NOMO-1 (cell line): ENCODE measurements at regions not wholly inside any gene's neighbourhood (a gene's known extent, or its start where the extent isn't known, plus 50 kb on each side); places are given as distances from the start of the nearest gene placed in this dataset.
"Not testable (repeated sequence)": the region's sequence is repeated elsewhere in the genome, so short reads cannot be mapped to it uniquely, and the experiment has no call there.

Source experiments
- DNase-seq, 2 experiments: peaks; one replicate each; lab custom pipeline; 2025; ENCODE audit not compliant: unreplicated experiment in 2 of 2; lab: John Stamatoyannopoulos, UW

- DNase-seq = peak; percentile 33 to 89
Observed at GRCh38 chr13:54004026-54004699, 975.5 kb downstream of the OLFM4 start.

GRCh38 chr13:54016542-54016941 lies 987.9 kb downstream of the OLFM4 start:
- no peak for DNase-seq

- DNase-seq = no peak
Observed at GRCh38 chr13:54018485-54018884, 989.9 kb downstream of the OLFM4 start.

GRCh38 chr13:54029226-54029625 lies 1000.6 kb downstream of the OLFM4 start:
- peak; percentile 72 to 99 for DNase-seq

- DNase-seq = peak; percentile 68 to 85
Observed at GRCh38 chr13:54029720-54030119, 1001.1 kb downstream of the OLFM4 start.

- no peak for DNase-seq
Observed at GRCh38 chr13:54033323-54033861, 1004.8 kb downstream of the OLFM4 start.

GRCh38 chr13:54034047-54034446 lies 1005.4 kb downstream of the OLFM4 start:
- no peak for DNase-seq

GRCh38 chr13:54057416-54057815 lies 1028.8 kb downstream of the OLFM4 start:
- DNase-seq = not testable (repeated sequence)

- DNase-seq = not testable (repeated sequence)
Observed at GRCh38 chr13:54069958-54070357, 1041.3 kb downstream of the OLFM4 start.

GRCh38 chr13:54077569-54077968 lies 1049.0 kb downstream of the OLFM4 start:
- no peak for DNase-seq

GRCh38 chr13:54078271-54078870 lies 1049.8 kb downstream of the OLFM4 start:
- no peak for DNase-seq

GRCh38 chr13:54082309-54082708 lies 1053.7 kb downstream of the OLFM4 start:
- not testable (repeated sequence) for DNase-seq

GRCh38 chr13:54091884-54092283 lies 1063.3 kb downstream of the OLFM4 start:
- DNase-seq = no peak

- no peak for DNase-seq
Observed at GRCh38 chr13:54092686-54093085, 1064.1 kb downstream of the OLFM4 start.

- no peak for DNase-seq
Observed at GRCh38 chr13:54110597-54110996, 1082.0 kb downstream of the OLFM4 start.

- no peak for DNase-seq
Observed at GRCh38 chr13:54124700-54125099, 1096.1 kb downstream of the OLFM4 start.

- DNase-seq = not testable (repeated sequence)
Observed at GRCh38 chr13:54130931-54131330, 1102.3 kb downstream of the OLFM4 start.

- not testable (repeated sequence) for DNase-seq
Observed at GRCh38 chr13:54131433-54131832, 1102.8 kb downstream of the OLFM4 start.

GRCh38 chr13:54132127-54132526 lies 1103.5 kb downstream of the OLFM4 start:
- not testable (repeated sequence) for DNase-seq

- not testable (repeated sequence) for DNase-seq
Observed at GRCh38 chr13:54132720-54133119, 1104.1 kb downstream of the OLFM4 start.

- no peak for DNase-seq
Observed at GRCh38 chr13:54133746-54134145, 1105.1 kb downstream of the OLFM4 start.

GRCh38 chr13:54144828-54145227 lies 1116.2 kb downstream of the OLFM4 start:
- DNase-seq = no peak
